HK-2 (cell line): ENCODE measurements at regions not wholly inside any gene's neighbourhood (a gene's known extent, or its start where the extent isn't known, plus 50 kb on each side); places are given as distances from the start of the nearest gene placed in this dataset.
"Not testable (repeated sequence)": the region's sequence is repeated elsewhere in the genome, so short reads cannot be mapped to it uniquely, and the experiment has no call there.

ENCODE experiments used
- DNase-seq: peaks from one replicate; pipeline ENCODE4 v3.0.0-alpha.2; 2018; ENCODE audit not compliant: unreplicated experiment

DNA sequence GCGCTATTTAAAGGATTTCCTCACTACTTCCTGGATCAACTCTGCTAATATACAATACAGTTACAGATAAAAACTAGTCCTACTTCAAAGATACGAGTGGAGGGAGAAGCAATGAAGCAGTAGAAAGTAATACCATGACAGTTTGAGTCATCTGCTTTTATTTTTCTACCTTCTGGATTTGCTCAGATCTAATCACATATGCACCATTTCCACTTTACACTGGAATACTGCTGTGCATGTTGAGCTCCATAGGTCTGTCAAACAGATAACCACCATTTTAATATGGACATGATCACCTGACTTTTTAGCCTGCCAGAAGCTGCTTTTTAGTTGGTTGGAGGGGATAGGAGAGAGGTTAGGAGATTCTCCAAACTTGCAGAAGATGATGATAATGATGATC, 92.5 kb downstream of the MMUT start:
- DNase-seq = no peak

DNA sequence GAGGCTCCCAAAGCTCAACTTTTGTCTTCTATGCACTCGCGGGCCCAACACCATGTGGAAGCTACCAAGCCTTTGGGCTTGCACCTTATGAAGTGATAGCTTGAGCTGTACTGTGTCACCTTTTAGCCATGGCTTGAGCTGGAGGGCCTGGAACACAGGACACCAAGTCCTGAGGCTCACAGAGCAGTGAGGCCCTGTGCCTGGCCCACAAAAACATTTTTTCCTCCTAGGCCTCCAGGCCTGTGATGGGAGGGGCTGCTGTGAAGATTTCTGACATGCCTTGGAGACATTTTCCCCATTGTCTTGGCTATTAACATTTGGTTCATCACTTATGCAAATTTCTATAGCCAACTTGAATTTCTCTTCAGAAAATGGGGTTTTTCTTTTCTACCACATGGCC, 96.5 kb downstream of the MMUT start:
- no peak for DNase-seq

DNA sequence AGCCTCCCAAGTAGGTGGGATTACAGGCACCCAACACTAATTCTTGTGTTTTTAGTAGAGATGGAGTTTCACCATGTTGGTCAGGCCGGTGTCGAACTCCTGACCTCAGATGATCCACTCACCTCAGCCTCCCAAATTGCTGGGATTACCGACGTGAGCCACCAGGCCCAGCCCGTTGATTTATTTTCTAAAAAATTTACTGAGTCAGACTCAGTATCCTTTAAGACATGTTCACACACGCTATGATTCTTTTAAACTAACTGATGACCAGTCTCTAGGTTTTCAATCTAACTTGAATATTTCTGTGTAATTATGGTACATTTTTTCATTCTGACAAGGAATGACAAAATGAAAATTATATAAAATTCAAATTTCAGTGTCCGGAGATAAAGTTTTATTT, 114.5 kb downstream of the MMUT start:
- DNase-seq = no peak

DNA sequence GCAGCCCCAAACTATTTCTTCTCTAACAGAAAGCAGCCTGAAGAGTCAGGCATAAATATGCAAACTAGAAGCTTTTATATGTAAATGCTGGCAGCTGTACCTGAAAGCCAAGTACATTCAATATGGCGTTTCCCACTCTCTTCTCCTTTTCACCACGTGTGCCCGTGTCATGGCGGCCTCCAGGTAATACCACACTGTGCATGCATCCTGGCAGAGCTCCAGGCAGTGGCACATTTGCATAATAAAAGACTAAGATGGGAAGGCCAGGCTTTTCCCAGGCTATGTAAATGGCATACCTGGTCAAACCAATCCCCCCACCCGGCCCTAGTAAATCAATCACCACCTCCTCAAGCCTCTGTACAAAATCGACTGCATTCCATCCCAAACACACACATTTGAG, 120.6 kb downstream of the MMUT start:
- DNase-seq = no peak

DNA sequence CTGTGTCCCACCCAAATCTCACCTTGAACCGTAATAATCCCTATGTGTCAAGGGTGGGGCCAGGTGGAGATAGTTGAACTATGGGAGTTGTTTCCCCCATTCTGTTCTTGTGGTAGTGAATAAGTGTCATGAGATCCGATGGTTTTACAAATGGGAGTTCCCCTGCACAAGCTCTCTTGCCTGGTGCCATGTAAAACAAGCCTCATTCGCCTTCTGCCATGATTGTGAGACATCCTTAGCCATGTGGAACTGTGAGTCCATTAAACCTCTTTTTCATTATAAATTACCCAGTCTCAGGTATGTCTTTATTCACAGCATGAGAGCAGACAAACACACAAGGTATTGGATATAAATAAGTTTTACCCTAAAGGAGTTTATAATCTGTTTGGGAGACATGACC, 121.2 kb downstream of the MMUT start:
- DNase-seq = no peak

DNA sequence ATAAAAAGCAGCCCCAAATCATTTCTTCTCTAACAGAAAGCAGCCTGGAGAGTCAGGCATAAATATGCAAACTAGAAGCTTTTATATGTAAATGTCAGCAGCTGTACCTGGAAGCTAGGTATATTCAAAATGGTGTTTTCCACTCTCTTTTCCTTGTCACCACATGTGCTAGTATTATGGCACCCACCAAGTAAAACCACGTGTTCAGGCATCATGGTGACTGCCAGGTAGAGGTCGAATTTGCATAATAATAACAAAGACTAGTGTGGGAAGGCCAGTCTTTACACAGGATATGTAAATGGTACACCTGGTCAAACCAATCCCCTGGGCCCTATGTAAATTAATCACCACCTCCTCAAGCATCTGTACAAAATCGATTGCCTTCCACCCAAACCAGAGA, 124.0 kb downstream of the MMUT start:
- DNase-seq = no peak

DNA sequence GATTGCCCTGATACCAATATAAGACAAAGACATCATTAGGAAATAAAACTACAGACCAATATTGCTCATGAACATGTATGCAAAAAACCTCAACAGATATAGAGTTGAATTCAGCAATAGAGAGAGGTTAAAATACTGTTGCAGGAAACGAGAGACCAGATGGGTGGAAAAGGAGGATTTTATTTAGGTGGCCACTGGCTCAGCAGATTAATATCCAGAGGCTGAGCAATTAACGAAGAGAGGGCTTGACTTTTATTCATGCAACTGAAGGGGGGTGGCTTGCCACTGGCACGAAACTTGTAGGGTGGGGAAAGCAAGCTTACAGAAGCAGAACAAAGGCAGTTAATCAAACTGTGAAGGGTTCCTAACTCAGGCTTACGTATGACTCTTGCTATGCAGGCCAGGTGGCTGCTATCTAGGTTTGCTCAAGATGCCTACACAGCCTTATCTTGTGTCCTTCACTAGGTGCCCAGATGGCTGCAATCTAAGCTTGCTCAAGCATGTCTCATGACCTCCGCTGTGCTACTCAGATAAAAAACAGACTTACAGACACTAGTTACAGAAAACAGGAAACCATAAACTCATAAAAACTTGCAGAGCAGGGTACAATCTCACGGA, 126.4 kb downstream of the MMUT start:
- no peak for DNase-seq

DNA sequence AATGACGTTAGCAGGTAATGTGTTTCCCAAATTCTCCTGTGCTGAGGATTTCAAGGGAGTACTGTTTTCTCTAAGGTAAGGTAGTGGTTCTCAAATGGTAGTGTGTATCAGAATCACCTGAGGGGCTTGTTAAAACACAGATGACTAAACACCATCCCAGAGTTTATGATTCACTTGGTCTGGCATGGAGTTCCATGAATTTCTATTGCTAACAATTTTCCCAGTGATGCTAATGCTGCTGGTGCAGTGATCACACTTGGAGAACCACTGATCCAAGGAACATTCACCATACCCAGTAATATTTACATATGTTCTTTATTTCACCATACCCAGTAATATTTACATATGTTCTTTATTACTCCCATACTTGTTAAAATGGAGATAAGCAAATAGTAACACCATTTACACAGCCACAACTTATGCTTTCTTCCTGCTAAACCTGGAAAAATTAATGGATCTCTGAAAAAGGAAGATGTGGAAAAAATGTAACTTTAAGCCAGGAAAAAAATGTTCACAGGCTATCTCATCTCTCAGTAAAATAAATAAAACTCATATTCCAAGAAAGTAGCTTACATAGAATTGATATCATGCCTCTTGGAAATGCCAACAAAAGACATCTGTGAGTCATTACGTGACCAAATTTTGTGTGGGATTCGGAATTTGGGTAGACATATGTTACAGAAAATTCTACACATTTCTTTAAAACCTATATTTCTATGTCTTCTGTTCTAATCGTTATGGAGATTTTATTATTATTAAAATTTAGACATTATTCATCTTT, 129.5 kb downstream of the MMUT start:
- no peak for DNase-seq

DNA sequence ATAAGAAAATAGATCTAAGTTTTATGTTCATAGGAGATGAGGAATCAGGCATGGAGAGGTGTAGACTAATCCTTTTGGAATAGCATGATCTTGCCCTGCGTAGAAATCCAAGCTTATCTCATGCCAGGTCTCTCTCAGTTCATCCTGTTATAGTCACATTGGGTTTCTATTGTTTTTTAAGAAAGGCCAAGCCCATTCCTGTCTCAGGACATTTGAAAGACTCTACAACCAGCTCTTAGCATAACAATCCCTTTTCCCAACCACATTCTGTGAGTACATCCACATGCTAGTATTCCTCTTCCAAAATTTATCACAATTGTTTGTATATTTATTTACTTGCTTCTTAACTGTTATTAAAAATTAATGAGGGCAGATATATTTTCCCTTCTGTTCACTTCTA, 130.3 kb downstream of the MMUT start:
- DNase-seq = no peak

DNA sequence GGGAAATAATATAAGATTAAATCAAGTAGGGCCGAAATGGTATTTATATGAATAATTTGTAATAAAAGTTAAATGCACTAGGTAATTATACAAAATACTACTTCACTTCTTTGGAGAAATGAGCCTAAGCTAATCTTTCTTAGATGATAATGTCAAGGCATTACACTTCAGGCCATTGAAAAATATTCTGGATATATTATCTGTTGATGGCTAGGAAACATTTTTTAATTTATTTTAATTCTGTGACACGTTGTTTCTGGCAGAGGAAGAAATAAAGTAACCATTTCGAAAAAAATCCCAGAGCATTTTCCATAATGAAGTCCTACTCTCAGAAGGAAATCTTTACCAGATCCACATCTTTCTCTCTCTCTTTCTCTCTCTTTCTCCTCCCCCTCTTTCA, 133.9 kb downstream of the MMUT start:
- no peak for DNase-seq

DNA sequence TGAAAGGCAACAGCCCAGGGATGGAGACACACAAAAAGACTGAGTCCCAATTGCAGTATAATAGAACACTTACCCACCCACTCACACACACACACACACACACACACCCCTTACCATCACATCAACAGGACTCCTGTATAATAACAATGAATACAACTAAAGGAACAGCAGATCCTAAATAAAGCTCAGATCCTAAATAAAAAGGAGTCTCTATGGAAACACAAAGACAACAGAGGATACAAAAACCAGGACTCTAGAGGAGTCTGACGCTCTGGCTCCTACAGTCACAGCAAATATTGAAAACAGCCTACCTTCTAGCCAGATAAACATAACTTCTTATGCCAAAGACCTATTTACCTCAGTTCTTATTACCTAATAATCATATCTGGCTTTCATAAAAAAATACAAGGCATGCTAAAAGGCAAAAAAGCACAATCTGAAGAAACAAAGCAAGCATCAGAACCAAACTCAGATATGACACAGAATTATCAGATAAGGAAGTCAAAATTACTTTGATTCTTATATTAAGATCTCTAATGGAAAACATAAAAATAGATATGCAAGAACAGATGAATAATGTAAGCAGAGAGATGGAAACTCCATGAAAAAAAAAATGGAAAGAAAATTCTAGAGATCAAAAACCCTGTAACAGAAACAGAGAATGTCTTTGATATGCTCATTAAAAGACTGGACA, 134.9 kb downstream of the MMUT start:
- DNase-seq = no peak

DNA sequence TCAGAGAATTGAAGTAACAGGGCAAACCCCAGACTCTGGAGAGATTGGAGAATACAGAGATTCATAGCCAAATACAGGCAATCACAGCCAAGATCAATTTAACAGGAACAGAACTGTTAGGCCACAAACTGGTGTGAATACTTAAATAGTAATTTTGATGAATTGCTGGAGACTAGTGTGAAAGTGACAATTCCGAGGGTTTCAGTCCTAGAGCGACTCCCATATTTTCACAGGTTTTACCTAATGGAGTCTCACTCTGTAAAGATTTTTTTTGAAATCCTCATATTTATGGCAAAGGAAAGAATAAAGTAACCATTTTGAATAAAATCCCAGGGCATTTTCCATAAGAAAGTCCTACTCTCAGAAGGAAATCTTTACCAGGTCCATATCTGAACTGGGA, 135.5 kb downstream of the MMUT start:
- DNase-seq = no peak

DNA sequence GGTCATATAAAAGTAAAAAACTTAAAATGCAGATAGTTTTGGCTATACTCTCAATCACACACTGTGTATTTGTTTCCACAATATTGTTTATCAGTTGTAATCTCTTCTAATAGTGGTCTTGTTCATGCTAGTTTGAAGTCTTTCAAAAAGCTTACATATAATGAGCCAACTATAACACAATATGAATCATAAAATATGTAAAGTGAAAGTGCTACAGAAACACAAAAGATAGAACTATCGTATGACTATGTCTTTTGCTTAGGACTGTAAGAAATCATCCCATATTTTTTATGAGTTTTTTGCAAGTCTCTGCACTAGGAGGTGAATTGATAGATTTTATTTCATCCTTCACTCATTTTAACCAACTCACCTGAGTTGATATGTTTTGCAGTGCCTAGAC, 136.0 kb downstream of the MMUT start:
- no peak for DNase-seq

DNA sequence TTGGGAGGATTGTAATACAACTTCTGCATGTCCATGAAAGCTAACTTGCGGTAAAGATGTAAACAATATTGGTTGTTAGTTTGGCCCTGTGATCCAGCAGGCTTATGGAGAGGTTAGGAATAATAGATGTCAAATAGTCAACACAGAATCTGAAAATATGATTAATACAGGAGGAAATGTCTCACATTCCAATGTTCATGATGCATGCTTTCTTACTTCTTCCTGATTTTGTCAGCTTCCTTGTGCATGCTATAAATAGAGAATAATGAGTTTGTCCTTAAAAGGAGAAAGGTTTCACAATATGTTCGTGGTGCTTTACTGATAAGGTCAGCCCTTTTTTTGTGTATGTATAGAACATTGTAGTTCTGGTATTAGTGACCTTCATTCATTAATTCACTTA, 136.7 kb downstream of the MMUT start:
- no peak for DNase-seq

DNA sequence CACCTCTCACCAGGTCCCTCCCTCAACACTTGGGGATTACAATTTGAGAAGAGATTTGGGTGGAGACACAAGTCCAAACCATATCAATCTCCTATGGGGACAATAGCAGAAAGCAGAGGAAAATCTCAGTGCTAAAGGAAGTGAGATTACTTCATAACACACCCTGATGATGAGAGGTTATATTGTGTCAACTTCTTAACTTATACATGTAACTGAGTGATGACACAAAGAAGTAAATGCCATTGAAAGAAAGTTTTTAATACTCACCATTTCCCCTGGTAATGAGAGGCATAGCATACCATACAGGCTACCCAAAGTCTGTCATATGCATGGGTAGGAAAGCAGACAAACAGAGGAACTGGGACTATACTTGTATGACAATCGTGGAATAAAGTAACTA, 137.2 kb downstream of the MMUT start:
- no peak for DNase-seq

DNA sequence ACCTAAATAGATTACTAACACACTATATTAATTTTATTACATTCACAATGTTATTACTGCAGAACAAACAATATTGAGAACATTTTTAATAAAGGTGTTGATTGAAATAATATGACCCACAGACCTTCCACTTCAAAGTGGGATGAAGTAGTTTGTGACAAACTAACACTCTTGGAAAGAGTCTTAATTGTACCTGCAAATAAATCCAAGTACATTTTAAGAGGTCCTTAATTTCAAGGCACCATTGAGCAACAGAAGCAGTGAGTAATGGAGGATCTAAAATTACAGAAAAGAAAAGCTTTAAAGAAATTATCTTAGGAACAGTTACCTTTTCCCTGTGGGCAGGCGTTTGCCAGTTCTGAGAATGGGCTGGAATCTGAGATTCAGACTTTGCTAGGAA, 140.2 kb downstream of the MMUT start:
- no peak for DNase-seq

DNA sequence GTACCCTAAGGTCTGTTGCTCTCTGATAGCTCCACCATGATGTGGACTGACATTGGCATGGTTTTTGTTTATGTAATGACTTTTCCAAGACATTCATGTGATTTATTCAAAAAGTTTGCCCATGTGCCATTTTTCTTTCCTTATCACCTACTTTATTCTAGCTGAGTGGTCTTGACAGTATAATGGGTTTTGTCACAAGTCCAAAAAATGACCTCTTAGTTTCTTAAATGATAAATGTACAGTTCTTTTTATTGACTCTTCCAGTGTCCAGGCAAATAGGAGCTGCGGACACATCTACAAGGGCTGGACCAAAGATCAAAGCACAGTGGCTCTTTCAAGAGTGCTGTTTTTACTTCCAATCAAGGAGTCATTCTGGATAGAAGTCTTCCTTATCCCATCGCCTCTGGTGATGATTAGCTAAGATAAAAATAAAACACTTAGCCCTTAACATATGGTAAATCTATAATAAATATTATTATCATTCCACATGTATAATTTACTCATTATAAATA, 141.4 kb downstream of the MMUT start:
- no peak for DNase-seq

DNA sequence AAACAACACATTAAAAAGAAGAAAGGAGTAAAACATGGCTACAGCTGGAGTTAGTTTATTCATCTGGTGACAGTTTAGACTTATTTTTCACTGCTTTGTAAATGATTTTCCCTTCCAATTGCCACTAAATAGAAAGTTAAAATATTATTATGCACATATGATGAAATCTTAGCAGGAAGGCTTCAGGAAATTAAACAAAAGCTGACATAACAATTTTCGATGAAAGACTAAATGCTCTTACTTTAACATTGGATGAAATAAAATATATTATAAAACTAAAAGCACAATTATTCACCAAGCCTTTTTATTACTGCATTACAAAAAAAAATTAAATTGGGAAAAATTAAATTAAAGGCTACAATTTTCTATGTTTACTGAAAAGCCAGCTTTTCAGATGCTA, 158.0 kb downstream of the MMUT start:
- no peak for DNase-seq

DNA sequence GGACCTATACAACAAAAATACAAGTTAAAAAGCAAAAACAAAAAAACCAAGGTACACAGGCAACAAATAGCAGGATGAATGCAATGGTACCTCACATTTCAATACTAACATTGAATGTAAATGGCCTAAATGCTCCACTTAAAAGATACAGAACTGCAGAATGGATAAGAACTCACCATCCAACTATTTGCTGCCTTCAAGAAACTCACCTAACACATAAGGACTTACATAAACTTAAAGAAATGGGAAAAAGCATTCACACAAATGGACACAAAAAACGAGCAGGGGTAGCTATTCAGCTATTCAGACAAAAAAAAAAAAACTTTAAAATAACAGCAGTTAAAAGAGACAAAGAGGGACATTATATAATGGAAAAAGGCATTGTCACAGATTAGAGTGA, 158.7 kb downstream of the MMUT start:
- not testable (repeated sequence) for DNase-seq

DNA sequence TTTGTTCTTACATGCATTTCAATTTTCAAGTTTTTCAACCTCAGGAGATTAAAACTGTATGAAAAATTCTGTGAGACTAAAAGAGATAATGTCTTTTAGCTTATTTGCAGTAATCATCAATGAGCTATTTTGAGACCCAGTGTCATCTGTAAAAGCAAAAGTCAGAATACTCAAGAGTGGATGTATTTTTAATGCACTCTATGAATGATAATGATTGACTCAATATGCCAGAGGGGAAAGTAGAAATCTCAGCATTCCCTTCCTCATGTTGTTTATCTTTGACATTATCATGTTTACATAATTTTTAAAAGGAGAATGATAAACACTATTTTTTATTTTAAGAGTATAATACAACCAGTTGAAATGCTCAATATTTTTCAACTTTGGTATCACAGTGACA, 162.1 kb downstream of the MMUT start:
- no peak for DNase-seq

DNA sequence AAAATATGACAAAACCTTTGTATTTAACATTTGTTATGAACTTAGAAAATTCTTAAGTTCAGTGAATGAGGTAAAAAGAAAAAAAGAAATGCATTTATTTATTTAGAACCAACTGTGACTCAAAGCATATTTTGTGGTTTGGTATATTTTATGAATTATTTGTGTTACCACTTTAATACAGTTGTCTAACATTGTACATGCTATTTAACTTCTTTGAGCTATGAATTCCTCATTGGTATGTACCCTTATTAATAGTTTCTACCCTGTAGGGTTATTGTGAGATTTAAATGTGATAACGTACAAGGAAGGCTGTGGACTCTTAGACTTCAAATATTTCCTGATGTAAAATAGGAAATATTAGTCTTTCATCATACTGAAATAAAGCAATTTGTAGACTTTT, 162.6 kb downstream of the MMUT start:
- no peak for DNase-seq

DNA sequence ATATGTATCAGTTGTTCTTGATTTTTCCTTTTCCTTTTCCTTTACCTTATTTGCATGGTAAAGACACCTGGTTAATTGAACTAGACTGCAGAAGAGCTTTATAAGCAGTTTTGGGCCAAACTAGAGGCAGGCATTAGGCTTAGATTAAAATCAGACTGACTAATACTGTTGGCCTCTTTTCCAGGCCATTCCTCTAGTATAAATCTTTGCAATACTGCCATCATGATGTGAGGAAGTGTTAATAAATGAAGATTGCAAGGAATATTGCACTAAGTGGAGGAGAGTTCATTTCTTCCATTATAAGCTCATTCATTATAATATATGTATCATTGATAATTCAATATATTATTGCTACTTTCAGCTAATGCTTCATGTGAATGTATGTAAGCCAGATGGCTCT, 163.8 kb downstream of the MMUT start:
- no peak for DNase-seq

DNA sequence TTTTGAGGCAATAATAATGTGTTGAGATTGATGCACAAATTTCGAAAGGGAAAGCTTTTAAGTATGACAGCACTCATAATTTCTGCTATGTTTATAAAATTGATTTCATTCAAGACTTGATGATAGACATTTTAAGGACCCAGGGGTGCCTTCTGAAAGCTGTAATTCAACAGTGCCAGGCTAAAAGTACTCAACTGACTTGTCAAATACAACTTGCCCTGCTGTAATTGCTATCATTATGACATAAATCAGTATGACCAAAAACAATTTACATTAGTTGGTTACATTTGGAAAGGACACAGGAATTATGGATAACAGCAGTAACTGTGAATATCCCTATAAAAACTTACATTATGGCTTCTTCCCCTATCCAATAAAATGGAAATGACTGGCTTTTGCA, 178.9 kb downstream of the MMUT start:
- DNase-seq = no peak
